Activated naive CD4-positive, alpha-beta T cell treated with anti-CD3 and anti-CD28 coated beads for 36 hours (primary cell): ENCODE measurements at regions not wholly inside any gene's neighbourhood (a gene's known extent, or its start where the extent isn't known, plus 50 kb on each side); places are given as distances from the start of the nearest gene placed in this dataset.
"Not testable (repeated sequence)": the region's sequence is repeated elsewhere in the genome, so short reads cannot be mapped to it uniquely, and the experiment has no call there.

ENCODE experiments used
- CTCF ChIA-PET: fragments of 350-600 bp; sonication (Branson Sonifier 250); formaldehyde crosslinking; loops from one replicate; lab custom pipeline; 2021; ENCODE audit warnings: antibody characterized with exemption; lab: Charles Lee
- DNase-seq: peaks from one replicate; pipeline ENCODE4 v3.0.0-alpha.2; 2020
- H3K27ac Mint-ChIP-seq: one replicate; pipeline ENCODE4 v1.8.0; 2021; ENCODE audit warnings: mild to moderate bottlenecking, mixed read lengths
- H3K27me3 Mint-ChIP-seq: one replicate; pipeline ENCODE4 v1.8.0; 2021; ENCODE audit warnings: low read depth, mixed read lengths
- H3K36me3 Mint-ChIP-seq: one replicate; pipeline ENCODE4 v1.8.0; 2021; ENCODE audit warnings: low read depth, mixed read lengths
- H3K4me1 Mint-ChIP-seq: one replicate; pipeline ENCODE4 v1.8.0; 2021; ENCODE audit warnings: low read depth, mixed read lengths
- H3K4me3 Mint-ChIP-seq: one replicate; pipeline ENCODE4 v1.8.0; 2021; ENCODE audit warnings: mild to moderate bottlenecking, moderate library complexity, mixed read lengths
- H3K9me3 Mint-ChIP-seq: one replicate; pipeline ENCODE4 v1.8.0; 2021; ENCODE audit warnings: mixed read lengths
- intact Hi-C: fragments of 100-400 bp; cut with micrococcal nuclease; formaldehyde crosslinking; loops from one replicate; pipeline ENCODE4 v1.15.1; 2023

GRCh38 chr14:105628531-105629067, 102.2 kb downstream of the TMEM121 start:
- DNase-seq, H3K4me1 Mint-ChIP-seq, H3K4me3 Mint-ChIP-seq, H3K27me3 Mint-ChIP-seq, H3K36me3 Mint-ChIP-seq, H3K27ac Mint-ChIP-seq, intact Hi-C loops, CTCF ChIA-PET: not testable (repeated sequence)
- H3K9me3 Mint-ChIP-seq = peaks cover 11% of the 10 kb centered on the region

- CTCF ChIA-PET = interaction anchor here (0.5 kb wide), 1 partner anchor 17 kb away, joined by 3 read pairs; no protein-coding TSS in a partner anchor
- H3K27me3 Mint-ChIP-seq, intact Hi-C loops, H3K27ac Mint-ChIP-seq, H3K4me1 Mint-ChIP-seq, DNase-seq, H3K4me3 Mint-ChIP-seq, H3K36me3 Mint-ChIP-seq: not testable (repeated sequence)
- H3K9me3 Mint-ChIP-seq = peaks cover 11% of the 10 kb centered on the region
Measured at GRCh38 chr14:105629091-105629885, 102.9 kb downstream of the TMEM121 start.

- no peak overlapping the region for H3K27ac Mint-ChIP-seq
- intact Hi-C loops = no loop called here
- no peaks in the 10 kb centered on the region for H3K4me1 Mint-ChIP-seq
- H3K27me3 Mint-ChIP-seq = no peaks in the 10 kb centered on the region
- H3K36me3 Mint-ChIP-seq = no peaks in the 10 kb centered on the region
- H3K4me3 Mint-ChIP-seq = no peak overlapping the region
- H3K9me3 Mint-ChIP-seq = peaks cover 11% of the 10 kb centered on the region
- CTCF ChIA-PET = interaction anchor here (0.5 kb wide), 1 partner anchor 17 kb away, joined by 3 read pairs; no protein-coding TSS in a partner anchor
- no peak for DNase-seq
Measured at GRCh38 chr14:105629886-105630215, 103.5 kb downstream of the TMEM121 start.

- H3K4me3 Mint-ChIP-seq, H3K27me3 Mint-ChIP-seq, H3K27ac Mint-ChIP-seq, intact Hi-C loops, CTCF ChIA-PET, H3K4me1 Mint-ChIP-seq, H3K36me3 Mint-ChIP-seq, DNase-seq: not testable (repeated sequence)
- H3K9me3 Mint-ChIP-seq = peaks cover 11% of the 10 kb centered on the region
Measured at GRCh38 chr14:105630293-105630934, 104.0 kb downstream of the TMEM121 start.

- peaks cover 11% of the 10 kb centered on the region for H3K9me3 Mint-ChIP-seq
- H3K27ac Mint-ChIP-seq, DNase-seq, H3K4me3 Mint-ChIP-seq, intact Hi-C loops, H3K4me1 Mint-ChIP-seq, H3K36me3 Mint-ChIP-seq, H3K27me3 Mint-ChIP-seq, CTCF ChIA-PET: not testable (repeated sequence)
Measured at GRCh38 chr14:105630935-105631779, 104.8 kb downstream of the TMEM121 start.

DNA sequence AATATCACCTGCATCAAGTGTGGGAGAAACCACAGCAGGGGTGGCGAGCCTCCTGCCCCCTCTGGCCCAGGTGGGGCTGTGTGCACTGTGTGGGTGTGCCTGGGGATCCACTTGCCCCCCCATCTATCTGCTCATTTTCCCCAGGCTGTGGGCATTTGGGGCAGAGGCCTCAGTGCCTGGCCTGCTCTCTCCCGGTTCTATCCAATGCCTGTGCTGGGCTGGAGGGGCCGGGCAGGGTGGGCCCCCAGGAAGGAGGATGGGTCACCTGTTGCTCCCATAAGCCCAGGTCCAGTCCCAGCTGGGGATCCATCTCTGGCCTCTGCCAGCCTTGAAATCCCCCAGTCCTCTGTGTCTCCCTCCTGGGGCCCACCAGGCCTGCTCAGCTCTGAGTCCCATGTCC, 105.6 kb downstream of the TMEM121 start:
- Mint-ChIP-seq H3K9me3 (peaks cover 11% of the 10 kb centered on the region), H3K27ac (no peak overlapping the region), H3K27me3 (peaks cover 3% of the 10 kb centered on the region), H3K4me1 (no peaks in the 10 kb centered on the region), H3K36me3 (no peaks in the 10 kb centered on the region), H3K4me3 (no peak overlapping the region)
- intact Hi-C loops = no loop called here
- no peak for DNase-seq
- CTCF ChIA-PET = no interaction called here

GRCh38 chr14:105633596-105633995, 107.2 kb downstream of the TMEM121 start:
- H3K27me3 Mint-ChIP-seq, intact Hi-C loops, CTCF ChIA-PET, H3K4me3 Mint-ChIP-seq, H3K36me3 Mint-ChIP-seq, DNase-seq, H3K4me1 Mint-ChIP-seq, H3K27ac Mint-ChIP-seq: not testable (repeated sequence)
- H3K9me3 Mint-ChIP-seq = peaks cover 11% of the 10 kb centered on the region

GRCh38 chr14:105635560-105635959, 109.2 kb downstream of the TMEM121 start:
- no peak for DNase-seq
- H3K4me1 Mint-ChIP-seq = no peaks in the 10 kb centered on the region
- CTCF ChIA-PET = no interaction called here
- no peak overlapping the region for H3K27ac Mint-ChIP-seq
- H3K4me3 Mint-ChIP-seq = no peak overlapping the region
- peaks cover 11% of the 10 kb centered on the region for H3K9me3 Mint-ChIP-seq
- no peaks in the 10 kb centered on the region for H3K36me3 Mint-ChIP-seq
- intact Hi-C loops = no loop called here
- H3K27me3 Mint-ChIP-seq = peaks cover 3% of the 10 kb centered on the region

- H3K9me3 Mint-ChIP-seq = peaks cover 11% of the 10 kb centered on the region
Measured at GRCh38 chr14:105636021-105636420, 109.6 kb downstream of the TMEM121 start.

GRCh38 chr14:105636935-105637334, 110.6 kb downstream of the TMEM121 start:
- CTCF ChIA-PET = no interaction called here
- Mint-ChIP-seq H3K27me3 (peaks cover 3% of the 10 kb centered on the region), H3K9me3 (peaks cover 9% of the 10 kb centered on the region), H3K4me1 (no peaks in the 10 kb centered on the region), H3K36me3 (no peaks in the 10 kb centered on the region), H3K4me3 (no peak overlapping the region), H3K27ac (peak overlapping the region; percentile 24)
- DNase-seq = no peak
- intact Hi-C loops = no loop called here

More at GRCh38 chr14:105636021-105636420, 109.6 kb downstream of the TMEM121 start:
- DNase-seq, intact Hi-C loops, H3K36me3 Mint-ChIP-seq, CTCF ChIA-PET, H3K27ac Mint-ChIP-seq, H3K4me3 Mint-ChIP-seq, H3K4me1 Mint-ChIP-seq, H3K27me3 Mint-ChIP-seq: not testable (repeated sequence)

DNA sequence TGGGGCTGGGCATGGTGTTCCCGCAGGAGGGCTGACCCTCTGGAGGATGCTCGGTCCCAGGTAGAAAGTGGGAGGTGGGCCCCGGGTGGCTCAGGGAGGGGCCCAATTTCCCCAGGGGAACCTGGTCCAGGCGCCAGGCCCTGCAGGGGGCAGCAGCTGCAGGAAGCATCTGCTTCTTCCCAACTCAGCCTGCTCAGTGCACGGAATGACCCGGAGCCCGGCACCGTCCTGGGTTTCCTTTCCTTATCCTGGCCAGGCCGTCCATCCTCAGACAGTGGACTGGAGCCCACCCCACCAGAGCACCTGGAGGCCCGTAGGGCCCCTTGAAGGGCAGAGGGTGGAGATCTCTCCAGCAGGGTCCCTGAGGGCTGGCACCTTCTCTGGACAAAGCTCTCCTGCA, 111.0 kb downstream of the TMEM121 start:
- DNase-seq, H3K27ac Mint-ChIP-seq, H3K4me3 Mint-ChIP-seq, H3K36me3 Mint-ChIP-seq, CTCF ChIA-PET, H3K27me3 Mint-ChIP-seq, intact Hi-C loops, H3K4me1 Mint-ChIP-seq, H3K9me3 Mint-ChIP-seq: not testable (repeated sequence)
